ENCODE measurements at regions not wholly inside any gene's neighbourhood (a gene's known extent, or its start where the extent isn't known, plus 50 kb on each side); places are given as distances from the start of the nearest gene placed in this dataset.
"Not testable (repeated sequence)": the region's sequence is repeated elsewhere in the genome, so short reads cannot be mapped to it uniquely, and the experiment has no call there.

DNA sequence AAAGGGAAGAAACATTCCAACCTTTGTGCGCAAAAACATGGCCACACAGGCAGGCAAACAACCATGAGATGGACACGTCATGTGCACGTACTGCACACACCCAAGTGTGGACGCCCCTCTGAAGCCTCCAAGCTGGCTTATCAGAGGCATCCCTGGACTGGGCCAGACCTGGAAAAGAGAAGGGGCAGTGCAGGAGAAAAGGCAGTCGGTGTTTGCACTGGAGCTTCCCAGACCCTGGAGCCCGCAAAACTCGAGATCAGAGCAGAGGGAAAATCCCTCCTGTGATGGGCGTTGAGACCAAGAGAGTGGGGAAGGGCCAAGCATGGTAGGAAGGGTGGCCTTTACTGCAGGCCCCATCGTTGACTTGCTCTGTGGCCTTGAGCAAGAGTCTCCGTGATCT is 269.5 kb downstream of the CYRIA start:
- no peak for DNase-seq (ENCODE audit: extremely low read depth, low read depth, low spot score)

DNA sequence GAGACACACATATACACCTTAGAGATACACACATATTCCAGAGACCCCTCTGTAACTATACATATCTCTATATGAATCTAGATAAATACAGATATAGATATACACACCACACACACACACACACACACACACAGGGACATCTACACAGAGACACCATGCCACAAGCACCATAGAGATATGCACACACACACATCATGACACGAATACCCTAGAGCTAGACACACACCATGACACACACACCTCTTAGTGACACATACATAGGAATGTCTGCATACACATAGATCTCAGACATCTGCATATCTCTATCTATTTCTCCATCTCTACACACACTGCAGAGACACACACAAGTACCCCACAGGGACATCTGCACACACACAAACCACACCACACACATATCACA is 270.0 kb downstream of the CYRIA start:
- DNase-seq (ENCODE audit: extremely low read depth, low read depth, low spot score): no peak

DNA sequence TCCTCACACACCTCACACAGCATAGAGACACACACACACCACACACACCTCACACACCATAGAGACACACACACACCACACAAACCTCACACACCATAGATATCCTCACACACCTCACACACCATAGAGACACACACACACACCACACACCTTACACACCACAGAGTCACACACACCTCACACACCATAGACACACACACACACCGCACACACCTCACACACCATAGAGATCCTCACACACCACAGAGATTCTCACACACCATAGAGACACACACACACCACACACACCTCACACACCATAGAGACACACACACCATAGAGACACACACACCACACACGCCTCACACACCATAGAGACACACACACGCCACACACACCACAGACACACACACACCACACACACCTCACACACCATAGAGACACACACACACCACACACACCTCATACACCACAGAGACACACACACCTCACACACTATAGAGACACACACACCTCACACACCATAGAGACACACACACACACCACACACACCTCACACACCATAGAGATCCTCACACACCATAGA is 270.6 kb downstream of the CYRIA start:
- no peak for DNase-seq (ENCODE audit: extremely low read depth, low read depth, low spot score)

DNA sequence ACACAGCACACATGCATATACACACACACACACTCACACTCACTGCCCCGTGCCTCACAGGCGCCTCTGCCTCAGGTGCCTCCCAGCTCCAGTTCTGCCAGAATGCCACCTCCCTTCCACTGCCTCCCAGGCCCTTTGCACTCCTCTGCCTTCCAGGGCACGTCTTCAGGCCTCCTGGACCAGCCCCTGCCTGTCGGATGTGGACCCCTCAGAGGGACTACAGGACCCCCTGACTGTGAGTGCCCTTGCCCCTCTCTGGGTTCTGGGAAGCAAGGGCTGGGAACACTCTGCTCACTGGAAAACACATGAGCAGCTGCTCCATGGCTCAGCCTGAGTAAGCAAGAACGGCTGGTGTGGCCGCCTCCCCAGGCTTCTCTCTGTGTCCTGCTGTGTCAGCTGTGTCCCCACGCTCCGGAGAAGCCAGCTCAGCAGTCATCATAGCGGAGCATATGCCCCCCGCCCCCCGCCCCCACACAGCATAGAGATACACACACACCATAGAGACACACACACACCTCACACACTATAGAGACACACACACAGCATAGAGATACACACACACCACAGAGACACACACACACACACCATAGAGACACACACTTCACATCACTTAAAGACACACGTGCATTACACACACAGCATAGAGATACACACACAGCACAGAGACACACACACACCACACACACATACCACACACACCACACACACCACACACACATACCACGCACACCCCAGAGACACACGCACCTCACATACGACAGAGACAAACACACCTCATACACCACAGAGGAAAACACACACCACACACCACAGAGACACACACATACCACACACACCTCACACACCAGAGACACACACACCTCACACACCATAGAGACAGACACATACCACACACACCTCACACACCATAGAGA is 271.3 kb downstream of the CYRIA start:
- DNase-seq (ENCODE audit: extremely low read depth, low read depth, low spot score): no peak

DNA sequence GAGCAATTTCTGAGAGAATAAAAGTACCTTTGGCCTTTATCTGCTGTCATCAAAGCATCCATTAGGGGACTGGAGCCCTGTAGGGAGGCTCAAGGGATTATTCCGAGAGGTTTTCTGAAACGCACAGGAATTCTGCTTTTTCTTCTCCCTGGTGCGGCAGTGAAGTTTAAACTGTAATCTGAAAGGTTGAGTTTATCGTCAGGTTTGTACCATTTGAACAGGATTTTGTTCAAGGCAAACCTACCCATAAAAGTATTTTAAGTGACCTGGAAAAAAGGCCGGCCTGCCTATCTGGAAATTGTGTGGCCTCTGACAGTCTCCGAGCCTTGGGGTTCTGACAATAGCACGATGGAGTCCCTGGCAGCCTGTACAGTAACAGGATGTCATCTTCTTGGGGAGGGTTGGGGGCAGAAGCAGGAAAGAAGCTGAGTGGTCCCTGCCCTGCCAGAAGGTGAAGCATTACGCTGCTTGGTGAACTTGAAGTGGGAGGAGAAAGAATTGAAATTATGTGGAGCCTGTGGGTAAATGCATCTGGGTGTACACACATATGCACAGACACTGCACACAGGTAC is 272.0 kb downstream of the CYRIA start:
- DNase-seq (ENCODE audit: extremely low read depth, low read depth, low spot score): no peak

DNA sequence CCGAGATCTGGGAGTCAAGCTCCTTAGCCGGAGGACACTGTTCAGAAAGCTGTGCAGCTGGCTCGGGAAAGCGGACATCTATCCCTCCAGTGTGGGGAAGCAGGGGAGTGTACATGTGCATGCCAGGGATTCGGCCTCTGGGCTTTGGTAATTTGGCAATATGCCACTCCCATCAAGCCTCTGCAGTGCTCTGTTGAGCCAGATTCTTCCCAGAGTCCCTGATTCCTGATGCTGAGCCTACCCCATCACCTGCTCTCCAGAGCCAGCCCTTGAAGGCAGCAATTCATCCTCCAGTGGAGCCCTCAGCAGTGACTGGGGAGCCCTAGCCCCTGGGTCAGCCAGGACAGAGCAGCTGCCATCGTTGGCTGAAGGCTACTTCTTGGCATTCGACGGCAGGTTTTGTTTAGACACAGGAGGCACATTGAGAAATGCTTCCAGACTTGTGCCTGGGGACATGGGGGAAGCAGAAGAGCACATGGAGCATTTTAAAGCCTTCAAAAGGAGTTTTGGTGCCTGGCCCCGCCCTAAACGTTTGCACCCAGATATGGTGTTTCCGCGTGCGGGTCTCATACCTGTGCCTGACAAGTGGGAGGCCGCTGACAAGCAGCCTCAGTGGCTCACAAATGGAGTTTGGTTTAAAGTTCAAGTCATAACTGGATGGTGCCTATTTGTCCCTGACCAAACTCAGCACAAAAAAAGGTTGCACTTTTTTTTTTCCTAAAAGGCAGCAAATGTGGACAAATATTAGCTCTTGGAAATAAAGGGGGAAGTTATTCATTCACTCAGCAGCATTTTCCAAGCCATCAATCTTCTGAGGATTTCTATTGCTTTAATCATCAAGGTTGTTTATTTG is 272.8 kb downstream of the CYRIA start:
- DNase-seq (ENCODE audit: extremely low read depth, low read depth, low spot score): no peak

DNA sequence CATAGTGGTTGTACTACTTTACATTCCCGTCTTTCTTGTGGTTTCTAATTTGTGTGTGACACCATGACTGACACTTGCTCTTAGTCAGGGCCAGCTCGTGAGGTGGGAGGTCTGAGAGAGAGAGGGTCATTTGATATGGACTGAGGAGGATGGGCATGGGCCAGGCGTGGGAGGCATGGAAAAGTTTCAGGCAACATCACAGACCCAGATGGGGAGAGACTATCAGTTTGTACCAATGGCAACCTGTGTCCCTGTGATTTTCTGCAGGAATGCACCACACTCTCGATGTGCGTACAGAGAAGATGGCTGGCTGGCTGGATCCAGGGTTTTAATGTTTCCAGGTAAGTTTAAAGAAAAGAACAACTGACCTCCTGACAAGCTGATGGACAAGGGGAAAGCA is 273.6 kb downstream of the CYRIA start:
- no peak for DNase-seq (ENCODE audit: extremely low read depth, low read depth, low spot score)

DNA sequence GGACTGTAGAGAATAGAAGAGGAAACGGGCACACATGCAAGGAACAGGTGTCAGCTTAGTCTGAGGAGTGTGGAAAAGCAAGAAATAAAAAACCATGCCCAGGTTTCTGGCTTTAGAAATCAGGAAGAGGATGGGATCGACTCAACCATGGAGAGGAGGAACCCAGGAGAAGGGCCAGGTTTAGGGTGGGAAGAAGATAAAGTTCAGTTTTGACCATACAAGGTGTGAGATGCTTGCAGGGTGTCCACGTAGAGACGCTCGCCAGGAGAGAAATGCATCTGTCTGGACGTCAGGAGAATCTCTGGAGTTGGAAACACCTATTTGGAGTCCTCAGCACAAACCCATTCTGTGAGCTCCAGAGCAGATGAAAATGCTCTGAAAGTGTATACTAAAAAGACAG is 275.1 kb downstream of the CYRIA start:
- DNase-seq (ENCODE audit: extremely low read depth, low read depth, low spot score): no peak

DNA sequence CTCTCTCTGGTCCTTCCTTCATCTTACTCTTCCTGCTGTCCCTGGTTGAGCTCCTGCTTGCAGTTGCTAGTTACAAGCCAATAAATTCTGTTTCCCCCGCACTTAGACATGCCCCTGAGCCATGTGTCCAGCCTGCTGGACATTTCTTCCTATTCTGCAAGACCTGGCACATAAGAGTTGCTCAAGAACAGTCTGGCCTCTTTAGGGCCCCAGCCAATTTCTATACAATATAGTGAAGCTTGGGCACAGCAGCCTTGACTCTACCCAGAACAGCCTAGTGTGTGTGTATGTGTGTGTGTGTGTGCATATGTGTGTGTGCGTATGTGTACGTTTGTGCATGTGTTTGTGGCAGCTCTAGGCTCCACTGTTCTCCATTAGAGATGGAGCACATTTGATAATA is 276.0 kb downstream of the CYRIA start:
- DNase-seq (ENCODE audit: extremely low read depth, low read depth, low spot score): no peak

DNA sequence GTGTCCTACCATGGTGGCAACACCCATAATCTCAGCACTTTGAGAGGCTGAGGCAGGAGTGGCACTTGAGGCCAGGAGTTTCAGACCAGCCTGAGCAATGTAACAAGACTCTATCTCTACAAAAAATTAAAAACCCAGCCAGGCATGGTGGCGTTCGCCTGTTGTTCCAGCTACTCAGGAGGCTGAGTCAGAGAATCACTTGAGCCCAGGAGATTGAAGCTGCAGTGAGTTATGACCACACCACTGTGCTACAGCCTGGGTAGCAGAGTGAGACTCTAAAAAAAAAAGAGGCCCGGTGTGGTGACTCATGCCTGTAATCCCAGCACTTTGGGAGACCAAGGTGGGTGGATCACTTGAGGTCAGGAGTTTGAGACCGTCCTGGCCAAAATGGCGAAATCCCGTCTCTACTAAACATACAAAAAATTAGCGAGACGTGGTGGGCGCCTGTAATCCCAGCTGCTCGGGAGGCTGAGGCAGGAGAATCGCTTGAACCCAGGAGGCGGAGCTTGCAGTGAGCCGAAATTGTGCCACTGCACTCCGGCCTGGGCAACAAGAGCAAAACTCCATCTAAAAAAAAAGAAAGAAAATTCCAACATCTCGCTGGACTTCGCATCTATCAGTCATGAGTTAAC is 277.3 kb downstream of the CYRIA start:
- not testable (repeated sequence) for DNase-seq (ENCODE audit: extremely low read depth, low read depth, low spot score)

DNA sequence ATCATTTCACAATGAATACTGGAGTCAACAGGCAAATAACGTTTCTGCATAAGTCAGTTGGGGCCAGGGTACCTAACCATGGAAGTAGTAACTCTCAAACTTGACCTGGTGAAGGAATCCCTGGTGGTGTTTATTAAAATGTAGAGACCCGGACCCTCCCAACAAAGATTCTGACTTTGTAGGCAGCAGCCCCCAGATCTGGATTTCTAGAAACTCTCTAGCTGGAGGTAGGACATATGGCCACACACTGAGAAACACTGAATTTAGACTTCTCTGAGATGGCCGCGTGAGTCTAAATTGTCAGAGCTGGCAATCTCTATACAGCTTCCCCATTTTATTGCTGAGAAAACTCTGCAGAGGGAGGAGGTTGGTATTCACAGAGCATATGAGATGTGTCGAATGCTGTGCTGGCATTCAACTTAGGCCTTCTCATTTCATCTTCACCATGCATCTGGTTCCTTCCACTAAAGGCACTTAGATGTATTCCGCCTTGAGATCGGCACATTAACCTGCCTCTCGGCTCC is 278.1 kb downstream of the CYRIA start:
- no peak for DNase-seq (ENCODE audit: extremely low read depth, low read depth, low spot score)

DNA sequence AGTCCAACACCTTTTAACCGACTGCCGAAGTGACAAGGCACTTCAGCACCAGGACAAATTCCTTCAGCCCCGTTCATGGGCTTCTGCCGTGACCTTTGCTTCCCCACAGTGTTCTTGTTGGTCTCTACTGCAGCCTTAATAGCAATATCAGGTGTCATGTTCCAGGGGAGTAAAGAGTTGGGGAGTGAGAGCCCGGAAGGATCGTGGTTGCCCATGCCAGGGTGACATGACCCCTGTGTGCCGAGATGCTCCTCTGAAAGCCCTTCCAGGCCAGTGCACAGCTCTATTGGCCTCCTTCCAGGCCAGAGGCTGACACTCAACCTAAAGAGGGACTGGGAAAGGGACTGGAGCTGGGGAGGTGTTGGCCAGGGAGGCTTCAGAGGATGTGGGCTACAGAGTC is 279.2 kb downstream of the CYRIA start:
- no peak for DNase-seq (ENCODE audit: extremely low read depth, low read depth, low spot score)

DNA sequence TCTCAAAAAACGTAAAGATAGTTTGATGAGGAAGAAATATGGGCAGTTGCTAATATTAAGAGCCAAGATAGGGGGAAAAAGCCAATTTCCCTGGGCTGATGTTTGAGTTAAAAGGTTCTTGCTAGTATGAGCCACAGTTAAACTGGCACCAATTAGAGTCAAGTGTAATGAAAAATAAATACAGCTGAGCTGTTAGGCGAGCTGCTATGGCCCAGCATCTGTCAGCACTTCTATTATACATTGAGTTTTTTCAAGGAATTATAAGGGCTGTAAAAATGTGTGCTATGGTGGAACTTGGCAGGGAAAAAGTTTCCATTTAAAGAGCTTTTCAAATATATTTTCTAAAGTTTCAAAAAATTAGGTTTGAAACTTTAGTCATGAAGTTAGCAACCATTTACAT is 279.6 kb downstream of the CYRIA start:
- DNase-seq (ENCODE audit: extremely low read depth, low read depth, low spot score): no peak

DNA sequence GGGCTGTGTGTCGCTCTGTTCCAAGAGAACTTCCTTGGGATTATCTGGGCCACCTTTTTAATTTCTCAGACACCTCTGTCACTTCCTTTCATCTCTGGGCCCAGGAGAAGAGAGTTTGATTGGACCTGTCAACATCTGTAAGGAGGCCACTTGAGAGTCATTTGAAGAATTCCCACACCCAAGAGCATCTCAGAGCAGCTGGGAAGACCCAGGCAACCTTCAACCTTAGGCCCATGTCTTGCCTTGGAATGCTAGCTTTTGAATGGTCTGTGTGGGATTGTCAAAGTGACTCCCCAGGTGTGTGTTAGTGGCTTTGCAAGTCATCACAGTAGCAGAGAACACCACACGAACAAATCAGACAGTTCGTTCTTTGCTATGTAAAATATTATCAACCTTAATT is 280.3 kb downstream of the CYRIA start:
- DNase-seq (ENCODE audit: extremely low read depth, low read depth, low spot score): no peak

DNA sequence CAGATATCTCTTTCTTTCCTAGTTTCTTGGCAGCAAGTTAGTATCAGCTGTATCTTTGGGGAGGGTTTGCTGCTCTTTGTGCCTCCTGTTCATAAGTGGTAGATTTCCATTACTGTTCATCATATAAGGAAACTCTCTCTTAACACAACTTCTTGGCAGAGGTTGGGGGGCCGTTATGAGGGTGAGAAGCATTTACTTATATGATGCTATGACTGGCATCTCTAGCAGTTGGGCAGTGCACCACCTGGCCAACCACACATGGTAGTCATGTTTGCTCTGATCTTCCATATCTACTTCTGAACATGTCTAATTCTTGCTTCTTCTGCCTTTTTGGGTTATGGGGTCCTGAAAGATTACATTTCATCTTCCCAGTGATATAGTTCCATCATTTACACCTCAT is 282.2 kb downstream of the CYRIA start:
- DNase-seq (ENCODE audit: extremely low read depth, low read depth, low spot score): no peak

DNA sequence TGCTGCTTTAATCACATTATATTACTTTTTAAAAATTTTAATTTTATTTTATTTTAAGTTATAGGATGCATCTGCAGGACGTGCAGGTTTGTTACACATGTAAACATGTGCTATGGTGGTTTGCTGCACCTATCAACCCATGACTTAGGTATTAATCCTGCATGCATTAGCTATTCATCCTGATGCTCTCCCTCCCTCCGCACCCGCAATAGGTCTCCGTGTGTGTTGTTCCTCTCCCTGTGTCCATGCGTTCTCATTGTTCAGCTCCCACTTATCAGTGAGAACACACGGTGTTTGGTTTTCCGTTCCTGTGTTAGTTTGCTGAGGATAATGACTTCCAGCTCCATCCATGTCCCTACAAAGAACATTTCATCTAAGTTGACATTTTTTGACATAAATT is 283.2 kb downstream of the CYRIA start:
- no peak for DNase-seq (ENCODE audit: extremely low read depth, low read depth, low spot score)

DNA sequence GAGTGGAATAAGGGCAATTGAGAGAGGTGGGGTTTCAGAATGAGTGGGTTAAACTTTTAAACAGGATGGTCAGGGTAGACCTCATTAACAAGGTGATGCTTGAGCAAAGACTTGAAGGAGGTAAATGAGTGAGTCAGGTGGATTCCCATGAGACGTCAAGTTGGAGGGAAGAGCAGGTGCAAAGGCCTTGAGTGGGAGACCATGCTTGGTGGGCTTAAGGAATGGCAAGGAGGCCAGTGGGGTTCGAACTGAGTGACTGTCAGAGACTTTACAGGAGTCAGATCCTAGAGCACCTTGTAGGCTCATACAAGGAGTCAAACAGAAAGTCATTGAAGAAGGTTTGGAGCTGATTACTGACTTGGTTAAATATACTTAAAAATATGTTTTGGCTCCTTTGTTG is 284.1 kb downstream of the CYRIA start:
- DNase-seq (ENCODE audit: extremely low read depth, low read depth, low spot score): no peak

DNA sequence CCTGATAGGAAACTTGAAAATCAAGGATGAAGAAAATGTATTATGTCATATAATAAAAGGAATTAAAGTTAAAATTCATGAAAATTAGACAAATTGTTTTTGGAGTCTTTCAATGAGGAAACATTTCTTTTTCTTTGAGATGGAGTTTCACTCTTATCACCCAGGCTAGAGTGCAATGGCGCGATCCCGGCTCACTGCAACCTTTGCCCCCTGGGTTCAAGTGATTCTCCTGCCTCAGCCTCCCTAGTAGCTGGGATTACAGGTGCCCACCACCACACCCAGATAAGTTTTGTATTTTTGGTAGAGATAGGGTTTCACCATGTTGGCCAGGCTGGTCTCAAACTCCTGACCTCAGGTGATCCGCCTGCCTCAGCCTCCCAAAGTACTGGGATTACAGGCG is 285.7 kb downstream of the CYRIA start:
- not testable (repeated sequence) for DNase-seq (ENCODE audit: extremely low read depth, low read depth, low spot score)

DNA sequence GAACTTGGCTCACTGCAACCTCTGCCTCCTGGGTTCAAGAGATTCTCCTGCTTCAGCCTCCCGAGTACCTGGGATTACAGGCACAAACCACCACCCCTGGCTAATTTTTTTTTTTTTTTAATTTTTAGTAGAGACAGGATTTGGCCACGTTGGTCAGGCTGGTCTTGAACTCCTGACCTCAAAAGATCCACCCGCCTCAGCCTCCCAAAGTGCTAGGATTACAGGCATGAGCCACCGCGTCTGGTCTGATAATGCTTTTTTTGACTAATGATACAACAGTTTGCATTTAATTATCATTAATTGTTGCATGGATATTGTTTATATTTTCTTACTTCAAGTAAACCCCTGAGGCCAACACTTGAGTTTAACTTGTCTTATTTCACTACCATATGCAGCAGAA is 286.6 kb downstream of the CYRIA start:
- not testable (repeated sequence) for DNase-seq (ENCODE audit: extremely low read depth, low read depth, low spot score)

DNA sequence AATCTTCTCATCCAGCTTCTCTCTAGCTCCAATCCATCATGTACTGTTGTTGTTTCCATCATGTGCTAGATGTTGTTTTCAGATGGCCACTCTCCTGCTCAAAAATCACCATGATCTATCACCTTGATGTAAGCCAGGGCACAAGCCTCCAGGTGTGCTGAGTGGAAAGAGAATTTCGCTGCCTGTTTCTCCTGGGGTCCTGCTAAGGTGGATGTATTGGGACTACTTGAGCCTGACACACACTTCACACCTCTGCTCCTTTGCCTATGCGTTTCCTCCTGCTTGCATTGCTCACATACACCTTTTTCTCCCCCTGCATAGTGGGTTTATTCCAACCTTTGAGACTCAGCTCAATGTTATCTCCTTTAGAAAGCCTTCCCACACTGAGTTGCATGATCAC is 287.6 kb downstream of the CYRIA start:
- DNase-seq (ENCODE audit: extremely low read depth, low read depth, low spot score): no peak

DNA sequence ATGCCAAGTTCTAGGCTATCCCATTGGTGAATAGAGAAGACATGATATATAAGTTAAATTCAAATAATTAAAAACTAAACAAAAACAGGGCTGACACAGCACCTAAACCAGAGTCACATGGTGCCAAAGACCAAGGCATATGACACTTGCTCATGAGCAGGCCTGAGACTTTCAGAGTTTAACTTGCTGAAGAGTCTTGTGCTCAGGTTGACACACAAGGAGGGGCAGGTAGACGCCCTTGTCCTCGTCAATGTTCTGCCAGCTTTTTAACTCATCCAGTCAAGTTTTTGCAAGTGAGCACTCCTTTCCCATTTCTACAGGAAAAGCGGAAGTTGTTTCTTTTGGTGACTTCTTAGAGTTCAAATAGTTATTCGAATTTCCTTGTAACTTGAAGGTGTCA is 289.7 kb downstream of the CYRIA start:
- no peak for DNase-seq (ENCODE audit: extremely low read depth, low read depth, low spot score)

All from glomerular endothelial cell (primary cell).